ENCODE measurements at regions not wholly inside any gene's neighbourhood (a gene's known extent, or its start where the extent isn't known, plus 50 kb on each side); places are given as distances from the start of the nearest gene placed in this dataset.

DNA sequence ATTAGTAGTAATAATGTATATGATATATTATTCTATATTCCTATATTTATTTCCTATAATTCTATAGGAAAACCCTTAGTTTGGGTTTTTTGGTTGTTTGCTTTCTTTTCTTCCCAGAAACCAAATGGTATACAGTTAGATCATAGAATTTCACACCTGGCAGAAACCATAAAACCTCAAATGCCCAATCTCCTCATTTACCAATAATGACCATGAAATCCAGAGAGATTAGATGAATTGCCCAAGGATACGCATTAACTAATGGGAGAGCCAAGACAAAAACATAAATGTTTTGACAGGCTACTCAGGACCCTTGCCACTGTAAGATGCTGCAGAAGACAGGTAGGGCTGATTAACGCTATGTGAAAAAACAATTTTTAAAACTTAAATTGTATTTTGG lies 158.7 kb upstream of the FST start:
- TF ChIP-seq, protein P1, sequence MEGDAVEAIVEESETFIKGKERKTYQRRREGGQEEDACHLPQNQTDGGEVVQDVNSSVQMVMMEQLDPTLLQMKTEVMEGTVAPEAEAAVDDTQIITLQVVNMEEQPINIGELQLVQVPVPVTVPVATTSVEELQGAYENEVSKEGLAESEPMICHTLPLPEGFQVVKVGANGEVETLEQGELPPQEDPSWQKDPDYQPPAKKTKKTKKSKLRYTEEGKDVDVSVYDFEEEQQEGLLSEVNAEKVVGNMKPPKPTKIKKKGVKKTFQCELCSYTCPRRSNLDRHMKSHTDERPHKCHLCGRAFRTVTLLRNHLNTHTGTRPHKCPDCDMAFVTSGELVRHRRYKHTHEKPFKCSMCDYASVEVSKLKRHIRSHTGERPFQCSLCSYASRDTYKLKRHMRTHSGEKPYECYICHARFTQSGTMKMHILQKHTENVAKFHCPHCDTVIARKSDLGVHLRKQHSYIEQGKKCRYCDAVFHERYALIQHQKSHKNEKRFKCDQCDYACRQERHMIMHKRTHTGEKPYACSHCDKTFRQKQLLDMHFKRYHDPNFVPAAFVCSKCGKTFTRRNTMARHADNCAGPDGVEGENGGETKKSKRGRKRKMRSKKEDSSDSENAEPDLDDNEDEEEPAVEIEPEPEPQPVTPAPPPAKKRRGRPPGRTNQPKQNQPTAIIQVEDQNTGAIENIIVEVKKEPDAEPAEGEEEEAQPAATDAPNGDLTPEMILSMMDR (IDR thresholded peaks at IDR 0.05; ENCODE audit: low read depth, low read length) = no peak
- TF ChIP-seq EZH2phosphoT487 (IDR thresholded peaks at IDR 0.05; ENCODE audit: low read depth) = no peak
